ENCODE measurements at regions not wholly inside any gene's neighbourhood (a gene's known extent, or its start where the extent isn't known, plus 50 kb on each side); places are given as distances from the start of the nearest gene placed in this dataset.

DNA sequence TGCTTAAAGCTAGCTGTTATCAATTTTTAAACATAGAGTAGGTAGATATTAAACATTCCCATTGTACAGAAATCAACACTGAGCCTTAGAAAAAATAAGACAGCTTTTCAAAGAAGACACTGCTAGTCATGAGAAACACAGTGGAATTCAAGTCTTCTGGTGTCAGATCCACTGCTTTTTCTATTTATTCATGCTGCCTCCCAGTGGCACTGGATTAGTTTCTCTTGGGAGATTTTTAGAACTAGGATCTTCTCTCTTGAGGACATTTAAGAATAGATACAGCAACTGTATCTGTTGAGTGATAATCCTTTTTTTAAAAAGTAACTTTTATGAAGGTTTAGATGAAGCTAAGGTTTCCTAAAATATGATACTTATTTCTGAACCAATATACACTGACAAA, 1635.4 kb upstream of the C9orf72 start:
- H3K27ac ChIP-seq (ENCODE audit: low read length) = no peak overlapping the region
- DNase-seq (ENCODE audit: low read depth, low spot score) = no peak
- no peak for ATAC-seq
- no peak overlapping the region for H3K4me3 ChIP-seq (ENCODE audit: low read depth in 2 of 2, low read length in 2 of 2)
- peaks cover 5% of the 10 kb centered on the region for H3K4me1 ChIP-seq (ENCODE audit: control insufficient read depth, insufficient read depth, low read length)
- no peaks in the 10 kb centered on the region for H3K9me3 ChIP-seq (ENCODE audit: control insufficient read depth, insufficient read depth, low read depth, low read length)
- H3K27me3 ChIP-seq (ENCODE audit: control insufficient read depth, insufficient read depth, low read length) = peaks cover 8% of the 10 kb centered on the region; the same call in 1 of the 2 replicates
- TF ChIP-seq CTCF (IDR thresholded peaks at IDR 0.05) = no peak; the same call in 1 of the 2 replicates
- TF ChIP-seq TCF7L2 (IDR thresholded peaks at IDR 0.05; ENCODE audit: low read depth, low read length) = no peak
- no peak for TF ChIP-seq SIN3A (IDR thresholded peaks at IDR 0.05; ENCODE audit: borderline replicate concordance, insufficient read depth, low read depth, low read length)
- TF ChIP-seq POLR2AphosphoS5 (IDR thresholded peaks at IDR 0.05; ENCODE audit: low read depth, low read length) = no peak
- no peak for TF ChIP-seq REST (IDR thresholded peaks at IDR 0.05; ENCODE audit: insufficient read depth in 1 of 2, low read depth in 2 of 2, low read length in 1 of 2)
- BruUV-seq (replicated peaks) = no TSS peak
- ChIA-PET POLR2A (no interaction called here), CTCF (no interaction called here)
- in situ Hi-C loops (cut with HindIII; ENCODE audit: low pct_unique_long_range_greater_than_20kb, low sequenced_read_pairs) (no loop called here), intact Hi-C loops (cut with micrococcal nuclease; ENCODE audit: unreplicated experiment) (no loop called here)
- no peaks in the 10 kb centered on the region for H3K36me3 ChIP-seq (ENCODE audit: control insufficient read depth, insufficient read depth, low read length)

- no TSS peak for BruUV-seq (replicated peaks)
- POLR2A ChIA-PET = no interaction called here
- CTCF ChIA-PET = no interaction called here
- intact Hi-C loops (cut with micrococcal nuclease; ENCODE audit: unreplicated experiment) = no loop called here
- H3K4me1 ChIP-seq (ENCODE audit: control insufficient read depth, insufficient read depth, low read length) = peaks cover 12% of the 10 kb centered on the region
- no peaks in the 10 kb centered on the region for H3K9me3 ChIP-seq (ENCODE audit: control insufficient read depth, insufficient read depth, low read depth, low read length)
- DNase-seq (ENCODE audit: low read depth, low spot score) (no peak), ATAC-seq (no peak)
- H3K4me3 ChIP-seq (ENCODE audit: low read depth in 2 of 2, low read length in 2 of 2) = no peak overlapping the region
- in situ Hi-C loops (cut with HindIII; ENCODE audit: low pct_unique_long_range_greater_than_20kb, low sequenced_read_pairs) = no loop called here
- H3K27ac ChIP-seq (ENCODE audit: low read length) = no peak overlapping the region
- peaks cover 19% of the 10 kb centered on the region; the same call in 1 of the 2 replicates for H3K27me3 ChIP-seq (ENCODE audit: control insufficient read depth, insufficient read depth, low read length)
- H3K36me3 ChIP-seq (ENCODE audit: control insufficient read depth, insufficient read depth, low read length) = no peaks in the 10 kb centered on the region
- no peak for TF ChIP-seq TCF7L2 (IDR thresholded peaks at IDR 0.05; ENCODE audit: low read depth, low read length)
- no peak for TF ChIP-seq REST (IDR thresholded peaks at IDR 0.05; ENCODE audit: insufficient read depth in 1 of 2, low read depth in 2 of 2, low read length in 1 of 2)
- no peak for TF ChIP-seq POLR2AphosphoS5 (IDR thresholded peaks at IDR 0.05; ENCODE audit: low read depth, low read length)
- TF ChIP-seq CTCF (IDR thresholded peaks at IDR 0.05) = no peak
- TF ChIP-seq SIN3A (IDR thresholded peaks at IDR 0.05; ENCODE audit: borderline replicate concordance, insufficient read depth, low read depth, low read length) = no peak
Observed at GRCh38 chr9:29209748-29210291, 1636.5 kb upstream of the C9orf72 start.
